Sigmoid colon (tissue), 4 donors: ENCODE measurements at regions not wholly inside any gene's neighbourhood (a gene's known extent, or its start where the extent isn't known, plus 50 kb on each side); places are given as distances from the start of the nearest gene placed in this dataset.

ENCODE experiments used
- CTCF ChIP-seq, 4 experiments: fragments of 450-650 bp in 3 of 4; fragments of 200-600 bp in 1 of 4; IDR thresholded peaks; one replicate each; pipeline ENCODE4 v1.5.1; 2016 to 2019; ENCODE audit warnings: antibody characterized with exemption in 4 of 4, mild to moderate bottlenecking in 3 of 4, moderate library complexity in 2 of 4
- POLR2A ChIP-seq, 2 donors: fragments of 450-650 bp; IDR thresholded peaks; one replicate each; pipeline ENCODE4 v1.6.1; 2016; ENCODE audit warnings: antibody characterized with exemption in 2 of 2, mild to moderate bottlenecking in 2 of 2, moderate library complexity in 2 of 2
- POLR2AphosphoS5 ChIP-seq, 4 donors: sonication (generic); formaldehyde crosslinking; IDR thresholded peaks; one replicate each; pipeline ENCODE4 v1.6.1; 2017; ENCODE audit warnings: antibody characterized with exemption in 4 of 4

GRCh38 chr16:85225257-85225656 lies 113.0 kb upstream of the CIBAR2 start:
- no peak for TF ChIP-seq CTCF (IDR thresholded peaks at IDR 0.05)
- no peak for TF ChIP-seq POLR2A (IDR thresholded peaks at IDR 0.05)
- TF ChIP-seq POLR2AphosphoS5 (IDR thresholded peaks at IDR 0.05), result no peak
